HG03103 (cell line): ENCODE measurements at regions not wholly inside any gene's neighbourhood (a gene's known extent, or its start where the extent isn't known, plus 50 kb on each side); places are given as distances from the start of the nearest gene placed in this dataset.

Experiments used
- ATAC-seq: cut with Tn5 transposase; IDR thresholded peaks from one replicate; pipeline ENCODE4 v1.9.1; 2021; ENCODE audit warnings: low read depth; ENCODE audit not compliant: unreplicated experiment

DNA sequence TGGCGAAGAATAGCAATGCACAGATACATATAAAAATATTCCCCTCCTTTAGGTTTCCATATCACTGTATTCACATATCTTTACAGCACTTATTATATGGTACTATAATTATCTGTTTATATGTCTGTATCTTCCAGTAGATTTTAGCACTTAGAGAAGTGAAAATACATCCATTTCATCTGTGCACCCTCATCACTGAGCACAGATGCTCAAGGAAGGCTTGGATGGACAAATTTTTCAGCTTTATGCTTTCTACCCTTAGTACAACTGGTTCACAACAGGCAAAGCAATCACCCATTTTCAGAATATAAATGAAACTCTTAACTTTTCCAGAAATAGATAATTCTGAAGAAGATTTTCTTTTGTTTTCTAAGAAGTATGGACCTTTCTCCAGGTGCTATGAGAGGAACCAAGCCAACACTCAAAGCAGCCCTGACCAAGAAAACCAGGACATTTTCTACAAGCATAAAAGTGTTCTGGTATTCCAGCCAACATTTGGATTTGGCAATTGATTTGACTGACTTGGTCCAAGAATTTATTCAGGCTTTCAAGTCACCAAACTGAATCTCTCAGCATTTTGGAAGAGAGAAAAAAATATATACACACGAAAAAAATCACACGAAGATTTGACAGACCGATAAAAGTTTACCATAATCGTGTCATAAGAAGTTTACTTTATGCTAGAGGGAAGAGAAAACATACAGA is 170.2 kb upstream of the CD180 start:
- ATAC-seq, result no peak

DNA sequence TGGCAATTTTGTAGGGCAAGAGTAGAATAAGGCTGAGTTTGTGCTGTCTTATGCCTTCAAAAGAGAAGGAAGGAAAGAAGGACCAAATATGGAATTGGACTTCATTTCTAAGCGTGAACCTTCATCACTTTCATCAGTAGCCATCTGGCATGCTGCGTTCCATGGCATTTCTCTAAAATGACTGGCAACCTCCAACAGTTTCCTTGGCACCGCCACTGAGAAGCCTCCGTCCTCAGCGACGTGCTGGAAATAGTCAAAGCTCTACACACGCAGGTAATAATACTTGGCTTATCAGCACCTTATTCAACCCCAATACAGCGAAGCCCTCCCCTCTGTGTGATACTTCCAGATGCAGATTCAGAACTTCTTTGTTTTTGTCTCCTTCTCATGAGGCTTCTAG is 169.7 kb upstream of the CD180 start:
- no peak for ATAC-seq

DNA sequence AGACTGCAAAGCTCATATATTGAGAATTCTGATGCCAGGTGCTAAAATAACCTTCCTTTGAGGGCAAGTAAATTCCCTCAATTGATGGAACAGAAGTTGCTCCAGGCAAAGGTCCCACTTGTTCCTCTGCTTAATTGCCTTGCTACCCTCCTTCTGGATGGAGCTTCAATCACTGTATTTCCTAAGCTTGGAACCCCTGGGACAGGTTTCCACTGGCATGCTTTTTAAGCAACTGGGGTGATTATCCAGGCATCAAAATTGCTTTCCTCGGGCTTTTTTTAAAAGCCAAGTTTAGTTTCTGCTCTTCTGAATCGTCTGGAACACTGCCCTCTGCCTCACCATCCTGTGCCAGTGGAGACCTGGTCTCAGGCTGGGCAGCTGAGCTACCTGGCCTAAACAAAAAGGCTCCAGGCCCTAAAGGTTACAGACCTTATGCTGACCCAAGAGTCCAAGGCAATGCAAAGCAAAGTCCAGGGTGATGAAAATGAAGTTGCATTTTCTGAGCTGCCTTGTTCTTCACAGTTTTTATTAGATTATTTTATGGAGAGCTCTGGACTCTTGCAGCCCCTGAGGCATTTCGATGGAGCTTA is 167.9 kb upstream of the CD180 start:
- no peak for ATAC-seq

DNA sequence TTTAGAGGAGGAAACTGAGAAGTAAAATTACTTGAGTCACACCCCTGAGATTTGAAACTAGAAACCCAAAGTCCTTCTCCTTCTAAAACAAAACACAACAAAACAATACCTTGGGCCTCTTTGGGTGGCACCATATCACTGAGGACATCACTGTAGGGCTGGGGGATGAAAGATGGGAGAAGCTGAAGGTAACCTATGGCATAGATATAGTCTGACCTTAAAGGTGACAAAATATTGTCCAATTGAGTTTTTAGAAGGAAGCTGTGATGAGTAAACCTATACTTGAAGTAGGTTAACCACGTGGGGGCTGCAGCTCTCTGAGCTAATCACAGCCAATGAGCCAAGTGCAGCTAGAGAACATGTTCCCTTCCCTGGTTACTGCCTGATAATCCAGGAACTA is 167.4 kb upstream of the CD180 start:
- no peak for ATAC-seq

DNA sequence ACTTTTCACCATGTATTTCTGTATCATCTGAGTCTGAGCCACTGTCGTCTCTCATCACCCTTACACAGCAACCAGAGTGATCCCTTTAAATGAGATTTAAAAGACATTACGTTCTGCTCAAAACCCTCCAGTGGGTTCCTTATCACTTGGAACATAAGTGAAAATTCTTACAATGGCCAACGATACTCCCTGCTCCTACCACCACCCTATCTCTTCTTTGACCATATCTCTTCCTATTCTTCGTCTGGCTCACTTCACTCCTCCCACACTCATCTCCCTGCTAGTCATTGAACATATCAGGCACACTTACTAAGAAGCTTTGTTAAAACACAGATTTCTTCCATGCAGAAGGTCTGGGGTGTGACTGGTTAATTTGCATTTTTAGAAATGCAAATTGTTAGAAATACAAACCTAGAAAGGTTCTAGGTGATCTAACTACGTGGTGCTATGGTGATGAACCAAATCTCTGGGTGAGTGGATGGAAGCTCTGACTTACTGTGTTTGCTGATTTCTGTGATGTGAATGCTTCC is 166.6 kb upstream of the CD180 start:
- ATAC-seq, result no peak

DNA sequence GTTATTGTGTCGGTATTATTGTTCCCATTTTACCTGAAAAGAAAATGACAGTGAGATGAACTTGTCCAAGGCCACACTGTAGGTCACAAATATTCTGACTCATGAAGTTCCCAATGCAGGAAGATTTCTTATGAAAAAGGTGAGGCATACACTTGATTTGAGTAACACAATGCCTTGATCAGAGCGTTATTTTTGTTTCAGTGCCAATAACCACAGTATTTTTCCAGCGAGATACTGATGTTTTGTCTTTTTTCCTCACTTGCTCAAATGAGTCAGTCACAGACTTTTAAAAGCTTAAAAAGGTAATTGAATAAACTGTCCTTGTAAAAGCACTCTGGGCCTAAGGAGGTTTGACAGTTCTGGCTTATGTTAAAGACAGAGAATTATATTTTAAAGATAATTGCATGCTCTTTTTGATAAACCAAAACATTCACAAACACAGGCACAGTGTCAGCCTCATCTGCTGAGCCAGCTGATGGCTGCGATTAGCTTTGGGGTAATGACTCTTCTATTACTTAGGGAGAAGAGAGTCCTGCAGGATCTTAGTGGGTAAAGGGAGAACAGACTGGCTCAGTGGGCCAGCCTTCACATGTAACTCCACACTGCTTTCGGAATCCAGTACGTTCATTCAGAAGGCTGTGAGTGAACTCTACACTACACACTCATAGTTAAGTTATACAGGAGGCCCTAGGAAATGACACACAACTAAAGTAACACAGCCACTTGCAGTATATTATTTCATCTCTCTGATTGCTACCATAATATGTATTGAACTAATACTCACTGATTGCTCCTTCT is 165.5 kb upstream of the CD180 start:
- ATAC-seq, result no peak

DNA sequence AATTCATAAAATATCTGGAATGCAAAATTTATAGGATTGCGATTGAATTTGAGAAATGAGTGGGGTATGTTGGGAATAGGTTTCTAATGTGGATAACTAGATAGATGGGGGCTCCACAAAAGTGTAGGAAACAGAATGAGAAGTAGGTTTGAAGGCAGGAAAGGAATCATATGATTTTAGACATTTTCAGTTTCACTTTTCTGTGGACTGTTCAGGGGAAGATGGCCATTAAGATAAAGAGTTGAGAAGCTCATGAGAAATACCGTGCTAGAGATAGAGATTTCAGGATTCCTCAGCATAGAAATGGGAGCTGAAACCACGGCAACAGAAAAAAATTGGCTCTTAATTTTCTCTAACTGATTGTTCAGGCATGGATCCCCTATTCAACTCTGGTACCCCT is 163.4 kb upstream of the CD180 start:
- no peak for ATAC-seq

DNA sequence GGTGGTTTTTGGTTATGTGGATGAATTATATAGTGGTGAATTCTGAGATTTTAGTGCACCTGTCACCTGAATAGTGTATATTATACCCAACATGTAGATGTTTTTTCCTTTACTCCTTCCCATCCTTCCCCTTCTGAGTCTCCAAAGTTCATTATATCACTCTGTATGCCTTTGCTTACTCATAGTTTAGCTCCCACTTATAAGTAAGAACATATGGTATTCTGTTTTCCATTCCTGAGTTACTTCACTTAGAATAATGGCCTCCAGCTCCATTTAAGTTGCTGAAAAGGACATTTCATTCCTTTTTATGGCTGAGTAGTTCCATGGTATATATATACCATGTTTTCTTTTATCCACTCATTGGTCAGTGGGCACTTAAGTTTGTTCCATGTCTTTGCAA is 161.6 kb upstream of the CD180 start:
- no peak for ATAC-seq

DNA sequence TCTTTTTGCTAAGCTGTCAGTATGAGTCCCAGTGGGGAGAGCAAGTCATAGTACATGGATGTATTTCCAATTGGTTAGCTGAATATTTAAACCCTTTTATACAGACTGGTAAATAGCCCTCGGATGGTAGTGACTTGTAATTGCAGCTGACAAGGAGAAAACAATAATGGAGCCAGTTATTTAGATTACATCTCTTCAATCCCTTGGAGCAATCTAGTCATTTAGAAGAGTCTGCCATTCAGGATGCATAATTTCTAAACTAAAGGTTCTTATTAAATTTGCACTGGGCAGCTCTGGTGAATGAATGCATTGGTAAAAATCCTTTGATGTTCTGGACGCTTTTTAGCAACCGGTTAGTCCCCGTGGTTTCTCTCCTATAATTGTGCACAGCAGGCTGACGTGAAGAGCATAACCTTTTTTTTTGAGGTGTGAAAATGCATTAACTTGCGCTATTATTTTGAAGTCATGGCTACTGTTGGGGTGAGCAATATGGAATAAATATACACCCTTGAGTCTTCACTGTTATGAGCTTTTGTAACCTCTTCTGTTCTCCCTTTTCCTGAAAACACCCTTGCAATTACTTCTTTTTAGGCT is 158.6 kb upstream of the CD180 start:
- no peak for ATAC-seq

DNA sequence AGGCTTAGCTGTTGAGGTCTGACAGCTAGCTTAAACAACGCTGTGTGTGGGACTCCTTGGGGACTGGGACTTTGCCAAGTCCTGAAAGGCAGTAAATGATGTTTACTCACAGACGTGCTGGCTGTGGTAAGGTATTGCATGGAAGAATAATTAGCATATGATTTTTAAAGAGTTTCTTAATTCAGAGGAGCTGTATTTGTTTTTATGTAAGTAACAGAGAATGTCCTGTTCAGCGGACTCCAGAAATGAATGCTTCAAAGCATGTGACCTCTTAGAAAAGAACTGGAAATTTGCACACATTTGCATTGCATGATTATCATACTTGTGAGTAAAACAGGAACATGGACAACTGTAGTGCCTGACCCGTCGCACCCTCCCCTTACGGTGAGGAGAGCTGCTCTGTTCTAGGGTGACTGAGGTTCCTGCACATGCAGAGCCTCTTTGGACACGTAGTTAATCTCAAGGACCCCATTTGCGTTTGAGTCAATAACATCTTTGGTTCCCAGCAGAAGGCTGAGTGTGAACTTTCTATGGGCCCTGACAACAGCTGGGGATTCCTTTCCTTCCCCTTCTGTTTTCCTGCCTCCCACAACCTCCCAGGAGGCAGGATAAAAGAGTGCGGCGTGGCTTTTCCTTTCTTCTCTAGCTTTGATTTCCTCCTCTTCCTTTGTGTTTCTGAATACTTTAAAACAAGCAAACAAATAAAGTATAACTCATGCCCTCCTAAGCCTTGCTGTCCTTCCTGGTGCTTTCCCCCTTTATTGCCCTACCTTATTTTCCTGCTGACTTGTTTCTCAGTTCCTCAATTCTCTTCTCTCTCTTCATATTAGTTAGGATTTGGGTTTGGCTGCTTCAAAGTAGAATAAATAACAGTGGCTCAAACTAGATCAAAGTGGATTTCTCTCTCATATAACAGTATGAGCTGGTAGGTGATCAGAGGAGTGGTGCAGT is 157.2 kb upstream of the CD180 start:
- no peak for ATAC-seq

DNA sequence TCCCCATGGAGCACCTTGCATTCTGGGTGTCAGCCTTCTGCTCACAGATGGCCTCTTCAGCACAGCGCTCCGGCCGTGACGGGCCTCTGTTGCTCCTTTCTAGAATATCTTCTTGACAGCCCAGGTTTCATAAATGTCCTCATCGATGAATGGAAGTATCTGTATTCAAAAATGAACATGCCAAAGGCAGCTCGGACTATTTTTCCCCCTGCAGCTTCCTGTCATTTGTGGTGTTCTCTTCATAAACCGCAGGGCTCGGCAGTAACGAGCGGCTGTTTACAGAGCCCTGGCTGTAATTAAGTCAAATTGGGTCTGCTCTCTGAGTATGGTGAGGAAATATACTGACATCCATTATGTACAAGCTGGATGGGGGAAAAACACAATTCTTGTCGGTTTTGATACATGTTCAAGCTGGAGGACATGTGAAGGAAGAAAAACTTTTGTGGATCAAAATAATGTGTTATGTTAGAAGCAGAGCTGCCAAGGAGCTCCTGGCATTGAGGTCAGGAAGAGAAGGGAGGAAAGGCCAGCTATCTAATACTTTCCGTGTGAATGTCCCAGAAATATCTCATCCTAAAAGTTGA is 154.1 kb upstream of the CD180 start:
- ATAC-seq, result no peak

DNA sequence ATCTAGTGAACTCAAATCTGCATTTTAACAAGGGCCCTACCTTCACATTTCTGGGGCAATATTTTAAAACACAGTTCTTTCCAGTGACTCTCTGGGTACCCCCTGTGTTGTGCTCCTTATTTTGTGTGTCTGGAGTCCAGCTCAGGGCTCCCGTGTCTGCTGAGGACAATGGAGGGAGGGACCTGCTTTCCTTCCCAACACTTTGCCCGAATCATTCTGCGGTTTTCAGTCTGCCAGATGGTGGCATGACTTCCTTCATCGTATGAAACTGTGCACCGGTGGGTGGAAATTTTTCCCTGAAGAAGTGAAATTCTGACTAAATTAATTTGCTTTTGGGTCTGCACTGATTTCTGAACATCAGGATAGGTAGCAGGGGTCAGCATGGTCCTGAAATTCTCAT is 153.6 kb upstream of the CD180 start:
- ATAC-seq, result no peak

DNA sequence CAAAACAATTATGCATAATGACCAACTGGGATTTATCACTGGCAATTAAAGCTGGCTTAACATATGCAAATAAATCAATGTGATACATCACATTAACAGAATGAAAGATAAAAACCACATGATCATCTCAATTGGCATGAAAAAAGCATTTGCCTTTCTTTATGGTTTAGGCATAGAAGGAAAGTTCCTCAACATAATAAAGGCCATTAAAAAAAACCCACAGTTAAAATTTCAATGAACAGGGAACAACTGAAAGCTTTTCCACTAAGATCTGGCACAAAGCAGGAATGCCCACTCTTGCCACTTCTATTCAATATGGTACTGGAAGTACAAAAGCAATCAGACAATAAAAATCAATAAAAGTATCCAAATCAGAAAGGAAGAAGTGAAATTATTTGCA is 151.2 kb upstream of the CD180 start:
- ATAC-seq, result no peak

DNA sequence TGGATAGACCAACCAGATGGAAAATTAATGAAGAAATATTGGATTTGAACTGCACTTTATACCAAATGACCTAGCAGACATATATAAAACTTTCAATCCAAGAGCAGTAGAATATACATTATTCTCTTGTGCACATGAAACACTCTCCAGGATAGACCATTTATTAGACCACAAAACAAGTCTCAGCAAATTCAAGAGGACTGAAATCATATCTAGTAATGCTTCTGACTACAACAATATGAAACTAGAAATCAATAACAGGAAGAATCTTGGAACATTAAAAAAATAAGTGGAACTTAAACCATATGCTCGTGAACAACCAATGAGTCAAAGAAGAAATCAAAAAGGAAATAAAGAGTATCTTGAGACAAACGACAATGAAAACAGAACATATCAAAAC is 150.0 kb upstream of the CD180 start:
- ATAC-seq, result no peak

DNA sequence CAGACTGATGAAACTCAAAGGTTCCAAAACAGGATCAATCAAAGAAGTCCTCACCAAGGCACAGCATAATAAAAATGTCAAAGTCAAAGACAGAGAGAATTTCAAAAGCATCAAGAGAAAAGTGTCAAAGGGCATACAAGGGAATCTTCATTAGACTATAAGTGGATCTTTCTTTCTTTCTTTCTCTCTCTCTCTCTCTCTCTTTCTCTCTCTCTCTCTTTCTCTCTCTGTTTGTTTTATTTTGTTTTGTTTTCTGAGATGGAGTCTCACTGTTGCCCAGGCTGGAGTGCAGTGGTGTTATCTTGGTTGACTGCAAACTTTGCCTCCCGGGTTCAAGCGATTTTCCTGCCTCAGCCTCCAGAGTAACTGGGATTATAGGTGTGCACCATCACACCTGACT is 148.3 kb upstream of the CD180 start:
- no peak for ATAC-seq

DNA sequence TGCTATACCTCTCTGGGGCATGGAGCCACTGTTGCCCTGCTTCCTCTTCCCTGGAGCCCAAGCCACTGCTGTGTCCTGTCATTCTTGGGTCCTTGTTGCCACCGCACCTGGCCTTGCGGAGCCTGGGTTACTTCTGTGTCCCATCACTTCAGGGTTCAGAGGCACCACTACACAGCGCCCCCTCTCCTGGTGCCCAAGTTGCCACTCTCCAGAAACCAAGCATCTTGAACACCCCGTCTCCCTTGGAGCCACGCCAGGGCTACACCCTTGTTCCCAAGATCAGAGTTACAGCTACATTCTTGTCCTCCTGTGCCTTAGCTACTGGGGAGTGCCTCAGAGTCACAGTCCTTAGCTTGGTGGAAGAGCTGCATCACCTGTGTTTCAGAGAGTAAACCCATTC is 147.2 kb upstream of the CD180 start:
- no peak for ATAC-seq

DNA sequence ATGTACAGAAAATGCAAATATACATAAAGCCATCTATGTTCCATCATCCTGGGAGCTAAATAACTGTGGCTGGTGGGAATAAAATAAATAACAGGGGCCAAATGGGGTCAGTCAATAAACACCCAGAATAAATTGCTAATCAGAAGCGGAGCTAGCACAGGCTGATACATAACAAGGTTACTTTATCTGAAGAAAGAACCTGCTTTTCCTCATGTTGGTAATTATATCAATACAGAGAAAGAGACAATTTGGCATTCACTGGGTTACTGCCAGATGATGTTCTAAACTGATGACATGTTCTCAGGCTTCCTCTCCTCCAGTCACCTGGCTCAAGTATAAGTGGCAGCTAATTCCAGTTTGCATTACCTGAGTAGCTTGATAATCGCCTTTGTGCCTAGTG is 144.9 kb upstream of the CD180 start:
- no peak for ATAC-seq

DNA sequence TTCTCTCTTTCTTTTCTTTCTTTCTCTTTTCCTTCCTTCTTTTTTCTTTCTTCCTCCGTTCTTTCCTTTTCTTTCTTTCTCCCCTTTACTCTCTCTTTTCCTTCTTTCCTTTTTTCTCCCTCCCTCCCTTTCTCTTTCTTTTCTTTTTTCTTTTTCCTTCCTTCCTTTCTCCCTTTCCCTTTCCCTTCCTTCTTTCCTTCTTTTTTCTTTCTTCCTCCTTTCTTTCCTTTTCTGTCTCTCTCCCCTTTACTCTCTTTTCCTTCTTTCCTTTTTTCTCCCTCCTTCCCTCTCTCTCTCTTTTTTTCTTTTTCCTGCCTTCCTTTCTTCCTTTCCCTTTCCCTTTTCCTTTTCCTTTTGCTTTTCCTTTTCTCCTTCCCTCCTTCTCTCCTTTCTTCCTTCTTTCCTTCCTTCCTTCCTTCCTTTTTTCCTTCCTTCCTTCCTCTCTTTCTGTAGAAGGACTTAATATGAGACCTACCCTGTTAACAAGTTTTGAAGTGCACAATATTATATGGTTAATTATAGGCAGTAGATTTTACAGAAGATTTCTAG is 142.7 kb upstream of the CD180 start:
- no peak for ATAC-seq

DNA sequence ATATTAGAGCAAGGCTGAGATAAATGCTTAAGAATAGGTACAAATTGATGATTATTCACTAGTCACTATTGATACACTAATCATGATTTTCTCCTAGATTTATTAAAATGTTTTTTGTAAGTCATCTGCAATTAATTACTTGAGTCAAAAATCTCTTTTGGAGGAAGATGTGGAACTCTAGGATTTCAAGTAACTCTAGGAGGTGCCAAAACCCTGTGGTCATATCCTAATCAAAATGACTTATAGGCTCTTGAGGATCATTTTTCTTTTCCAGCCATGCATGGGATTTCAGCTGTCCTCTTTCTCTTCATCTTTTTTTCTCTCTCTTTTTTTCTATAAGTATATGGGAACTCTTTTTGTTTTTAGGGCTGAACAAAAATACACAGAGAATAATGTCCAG is 141.8 kb upstream of the CD180 start:
- ATAC-seq, result no peak

DNA sequence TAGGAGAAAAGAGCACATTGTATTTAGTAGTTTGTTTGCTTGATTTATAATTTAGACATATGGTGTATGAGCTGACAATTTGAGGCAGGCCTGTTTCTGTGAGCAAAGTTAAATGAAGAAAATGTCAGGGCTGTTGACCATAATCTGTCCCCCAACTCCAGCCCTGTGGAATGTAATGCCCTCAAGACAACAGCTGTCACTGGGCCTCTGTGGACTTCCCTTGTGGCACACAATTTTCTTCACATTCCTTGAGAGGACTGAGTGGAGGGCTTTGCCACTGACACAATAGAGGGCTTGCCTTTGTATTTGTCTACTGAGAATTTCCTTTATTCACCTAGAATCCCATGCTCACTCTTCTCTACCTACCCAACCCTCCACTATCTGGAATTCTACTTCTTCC is 141.2 kb upstream of the CD180 start:
- no peak for ATAC-seq
